ENCODE measurements at regions not wholly inside any gene's neighbourhood (a gene's known extent, or its start where the extent isn't known, plus 50 kb on each side); places are given as distances from the start of the nearest gene placed in this dataset.
"Not testable (repeated sequence)": the region's sequence is repeated elsewhere in the genome, so short reads cannot be mapped to it uniquely, and the experiment has no call there.

GRCh38 chr14:101292448-101292847 is 268.8 kb upstream of the DIO3 start:
- DNase-seq = no peak

DNA sequence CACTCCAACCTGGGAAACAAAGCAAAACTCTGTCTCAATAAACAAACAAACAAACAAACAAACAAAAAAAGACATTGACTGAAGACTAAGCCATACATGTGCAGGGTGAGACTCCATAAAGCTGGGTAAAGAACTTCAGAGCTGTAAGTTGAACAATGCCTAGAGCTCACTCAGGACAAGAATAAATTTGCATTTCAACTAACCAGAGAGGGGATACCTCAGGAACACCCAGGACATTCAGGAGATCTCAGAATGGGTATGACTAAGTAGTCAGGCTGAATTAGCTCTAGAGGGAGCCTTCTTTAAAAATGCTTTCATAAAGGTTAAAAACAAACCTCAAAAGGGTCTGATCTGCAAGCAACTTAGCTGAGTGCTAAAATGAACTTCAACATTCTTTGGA is 267.7 kb upstream of the DIO3 start:
- DNase-seq = no peak

DNA sequence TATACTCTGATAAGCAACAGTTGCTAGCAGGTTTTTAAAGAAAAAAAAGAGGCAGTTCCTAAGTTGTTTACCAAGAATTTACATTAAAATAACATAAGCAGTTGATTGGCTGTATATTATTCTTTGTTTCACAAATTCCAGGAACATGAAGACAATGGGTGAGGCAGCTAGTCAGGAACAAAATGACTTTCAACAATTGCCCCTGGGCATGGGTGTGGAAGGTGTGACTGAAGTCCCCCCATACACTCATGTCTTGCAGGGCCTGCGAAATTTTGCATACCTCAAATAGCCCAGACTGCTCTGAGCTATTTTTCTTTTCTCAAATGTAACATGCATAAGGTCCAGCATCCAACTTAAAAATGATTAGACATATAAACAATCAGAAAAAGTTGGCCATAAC is 267.2 kb upstream of the DIO3 start:
- DNase-seq = no peak

DNA sequence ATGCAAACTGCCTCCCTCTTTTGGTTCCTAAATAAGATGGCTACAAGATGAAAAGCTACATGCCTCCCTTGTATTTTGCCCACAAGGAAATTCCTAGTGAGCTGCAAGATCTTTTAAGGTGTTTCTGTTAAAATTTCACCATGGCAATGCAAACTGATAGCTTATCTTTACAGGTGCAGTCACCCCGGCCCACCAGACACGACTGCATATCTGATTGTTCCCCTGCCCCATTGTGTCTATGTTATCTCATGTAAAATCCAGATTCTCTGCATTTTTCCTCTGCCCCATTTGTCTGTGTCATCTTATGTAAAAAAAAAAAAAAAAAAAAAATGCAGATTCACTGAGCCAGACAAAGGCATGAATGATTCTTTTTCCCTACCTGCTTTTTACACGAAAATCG is 261.5 kb upstream of the DIO3 start:
- DNase-seq = not testable (repeated sequence)

DNA sequence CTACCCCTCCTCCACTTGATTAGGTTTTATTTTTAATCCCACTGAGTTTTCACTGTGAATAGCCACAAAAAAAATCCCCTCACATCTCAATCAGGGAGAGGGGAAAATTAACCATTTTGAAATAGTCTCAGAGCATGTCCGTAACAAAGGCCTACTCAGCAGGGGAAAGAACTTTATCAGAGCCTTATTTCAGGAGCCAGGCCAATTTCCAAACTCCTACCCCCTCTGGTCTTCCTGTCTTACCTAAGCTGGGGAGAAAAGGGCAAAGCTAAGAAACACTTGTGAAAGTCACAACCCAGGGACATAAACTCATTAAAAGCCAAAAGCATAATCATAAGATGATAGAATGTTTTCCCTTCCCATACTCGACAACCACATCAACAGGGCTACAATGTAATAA is 260.3 kb upstream of the DIO3 start:
- DNase-seq = no peak

DNA sequence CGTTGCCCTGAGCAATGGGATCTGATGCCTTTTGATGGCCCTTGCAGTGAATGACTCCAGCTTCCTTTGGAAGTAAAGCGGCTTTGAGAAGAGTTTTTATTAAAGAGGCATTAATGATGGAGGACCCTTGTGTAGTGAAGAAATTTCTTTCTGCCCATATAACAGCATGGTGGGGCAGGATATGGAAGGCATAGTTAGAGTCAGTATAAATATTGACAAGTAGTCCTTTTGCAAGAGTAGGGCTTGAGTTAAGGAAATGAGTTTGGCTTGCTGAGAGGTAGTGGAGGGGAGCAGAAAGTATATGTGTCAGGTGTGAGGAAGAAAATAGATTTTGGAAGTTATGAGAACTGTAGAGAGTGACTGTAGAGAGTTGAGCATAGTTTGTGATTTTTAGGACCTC is 254.1 kb upstream of the DIO3 start:
- DNase-seq = not testable (repeated sequence)

GRCh38 chr14:101311186-101311585 is 250.1 kb upstream of the DIO3 start:
- not testable (repeated sequence) for DNase-seq

- no peak for DNase-seq
These were observed 248.0 kb upstream of the DIO3 start for GRCh38 chr14:101313268-101313667.

DNA sequence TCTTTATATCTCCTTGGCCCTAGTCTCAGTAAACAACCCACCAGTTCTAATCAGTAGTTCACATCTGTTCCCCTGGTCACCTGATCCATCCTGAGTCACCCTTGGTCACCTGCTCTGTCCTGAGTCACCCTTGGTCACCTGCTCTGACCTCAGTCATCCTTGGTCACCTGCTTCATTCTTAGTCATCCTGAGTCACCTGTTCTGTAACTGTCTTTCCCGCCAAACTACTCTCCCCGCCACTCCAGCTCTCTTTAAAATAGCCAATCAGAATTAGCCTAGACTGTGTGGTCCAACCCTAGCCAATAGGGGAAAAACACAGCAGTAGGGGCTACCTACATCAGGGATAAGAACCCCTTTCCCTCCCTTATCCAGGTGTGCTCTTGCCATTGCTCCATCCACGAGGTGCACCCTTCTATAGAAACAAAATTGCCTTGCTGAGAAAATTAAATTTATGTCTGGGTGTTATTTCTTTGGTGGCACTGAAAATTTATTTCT is 245.4 kb upstream of the DIO3 start:
- no peak for DNase-seq

GRCh38 chr14:101318271-101318670 is 243.0 kb upstream of the DIO3 start:
- DNase-seq = no peak

DNA sequence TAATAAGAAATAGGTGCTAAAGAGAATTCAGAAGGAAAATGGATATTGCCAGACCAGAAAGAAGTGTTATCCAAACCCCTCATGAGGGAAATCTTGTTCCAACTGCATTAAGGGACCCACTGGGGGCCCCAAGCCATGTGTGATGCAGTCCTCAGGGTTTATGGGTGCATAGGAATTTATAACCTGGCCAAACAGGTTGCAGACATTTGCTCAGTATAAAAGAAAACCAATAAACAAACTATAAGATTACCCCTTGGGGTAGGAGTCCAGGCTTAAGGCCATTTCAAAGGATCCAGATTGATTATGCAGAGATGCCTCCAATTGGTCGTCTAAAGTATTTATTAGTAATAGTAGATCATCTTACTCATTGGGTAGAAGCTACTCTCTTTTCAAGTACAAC is 240.9 kb upstream of the DIO3 start:
- DNase-seq = no peak

DNA sequence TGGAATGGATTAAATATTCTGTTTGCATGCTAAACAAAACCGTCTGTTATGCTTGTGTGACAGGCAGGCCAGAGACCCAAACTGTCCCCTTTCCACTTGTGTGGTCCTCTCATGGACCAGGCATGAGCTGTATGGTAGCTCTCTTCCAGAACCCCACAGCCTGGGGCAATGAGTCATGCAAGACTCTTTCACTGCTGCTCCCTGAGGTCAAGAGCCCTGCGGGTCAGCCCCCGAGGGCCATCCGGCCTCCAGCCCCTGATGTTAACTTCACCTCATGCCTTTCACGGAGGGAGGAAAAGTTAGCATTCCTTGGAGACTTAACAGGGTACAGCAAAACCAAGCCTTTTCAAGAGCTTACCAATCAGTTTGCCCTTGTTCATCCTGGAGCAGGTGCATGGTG is 239.1 kb upstream of the DIO3 start:
- no peak for DNase-seq

DNA sequence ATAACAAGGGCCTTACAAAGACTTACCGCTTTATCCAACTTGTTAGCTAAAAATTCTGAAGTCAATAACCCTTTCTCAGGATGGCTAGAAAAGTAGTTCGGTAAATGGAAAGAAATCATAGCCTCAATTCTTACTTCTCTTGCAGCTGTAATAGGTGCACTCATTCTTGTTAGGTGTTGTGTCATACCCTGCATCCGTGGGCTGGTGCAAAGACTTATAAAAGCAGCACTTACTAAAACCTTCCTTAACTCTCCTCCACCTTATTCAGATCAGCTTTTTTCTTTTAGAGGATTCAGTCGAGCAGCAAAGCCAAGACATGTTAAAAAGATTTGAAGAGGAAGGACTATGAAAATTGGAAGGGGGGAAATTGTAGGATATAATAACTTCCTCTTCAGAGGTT is 238.2 kb upstream of the DIO3 start:
- no peak for DNase-seq

DNA sequence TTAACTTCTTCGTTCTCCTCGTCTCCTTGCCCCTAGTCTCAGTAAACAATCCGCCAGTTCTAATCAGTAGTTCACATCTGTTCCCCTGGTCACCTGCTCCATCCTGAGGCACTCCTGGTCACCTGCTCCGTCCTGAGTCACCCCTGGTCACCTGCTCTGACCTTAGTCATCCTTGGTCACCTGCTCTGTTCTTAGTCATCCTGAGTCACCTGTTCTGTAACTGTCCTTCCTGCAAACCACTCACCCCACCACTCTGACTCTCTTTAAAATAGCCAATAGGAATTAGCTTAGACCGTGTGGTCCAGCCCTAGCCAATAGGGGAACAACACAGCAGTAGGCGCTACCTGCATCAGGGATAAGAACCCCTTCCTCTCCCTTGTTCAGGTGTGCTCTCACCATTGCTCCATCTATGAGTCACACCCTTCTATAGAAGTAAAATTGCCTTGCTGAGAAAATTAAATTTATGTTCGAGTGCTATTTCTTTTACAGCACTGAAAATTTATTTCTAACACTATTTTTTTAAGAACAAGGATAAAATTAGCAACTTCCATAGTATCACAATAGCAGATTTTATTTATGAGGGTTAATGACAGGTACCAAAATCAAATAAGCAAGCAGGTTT is 237.6 kb upstream of the DIO3 start:
- not testable (repeated sequence) for DNase-seq

DNA sequence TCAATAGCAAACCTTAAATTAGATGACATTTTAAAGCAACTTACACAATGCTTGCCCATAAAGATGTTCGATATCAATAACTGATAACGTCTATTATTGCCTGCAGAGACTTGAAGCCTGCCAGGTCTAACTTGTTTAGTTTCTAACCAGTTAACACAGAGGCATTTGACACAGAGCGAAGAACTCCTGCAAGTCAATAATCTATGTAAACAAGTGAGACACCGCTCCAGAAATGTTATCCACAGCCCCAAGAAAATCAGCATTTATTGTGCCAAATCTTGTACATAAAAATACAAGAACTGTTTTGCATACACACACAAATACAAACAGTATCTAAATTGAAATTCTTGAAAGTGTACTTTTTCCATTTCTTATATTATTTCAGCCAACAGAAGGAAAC is 236.0 kb upstream of the DIO3 start:
- DNase-seq = no peak

GRCh38 chr14:101328412-101329028 is 232.8 kb upstream of the DIO3 start:
- DNase-seq = no peak

GRCh38 chr14:101330416-101331140 is 230.7 kb upstream of the DIO3 start:
- no peak for DNase-seq

DNA sequence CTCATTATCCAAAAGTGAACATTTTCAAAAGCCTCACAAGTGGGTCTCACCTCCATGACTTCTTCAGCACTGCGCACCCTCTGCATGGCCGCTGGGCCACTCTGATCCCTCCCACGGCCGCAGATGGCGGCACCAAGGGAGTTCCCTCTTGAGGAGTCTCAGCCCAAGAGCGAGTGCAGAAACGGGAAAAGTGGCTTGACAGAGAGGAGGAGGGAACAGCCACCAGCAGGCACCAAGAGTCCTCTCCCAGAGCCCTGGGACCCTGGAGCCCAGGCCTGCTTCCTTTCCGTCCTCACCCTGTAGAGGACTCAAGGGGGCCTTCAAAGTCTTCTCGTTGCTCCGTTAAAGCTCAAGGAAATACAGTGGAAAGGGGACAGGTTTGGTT is 230.2 kb upstream of the DIO3 start:
- DNase-seq = no peak

DNA sequence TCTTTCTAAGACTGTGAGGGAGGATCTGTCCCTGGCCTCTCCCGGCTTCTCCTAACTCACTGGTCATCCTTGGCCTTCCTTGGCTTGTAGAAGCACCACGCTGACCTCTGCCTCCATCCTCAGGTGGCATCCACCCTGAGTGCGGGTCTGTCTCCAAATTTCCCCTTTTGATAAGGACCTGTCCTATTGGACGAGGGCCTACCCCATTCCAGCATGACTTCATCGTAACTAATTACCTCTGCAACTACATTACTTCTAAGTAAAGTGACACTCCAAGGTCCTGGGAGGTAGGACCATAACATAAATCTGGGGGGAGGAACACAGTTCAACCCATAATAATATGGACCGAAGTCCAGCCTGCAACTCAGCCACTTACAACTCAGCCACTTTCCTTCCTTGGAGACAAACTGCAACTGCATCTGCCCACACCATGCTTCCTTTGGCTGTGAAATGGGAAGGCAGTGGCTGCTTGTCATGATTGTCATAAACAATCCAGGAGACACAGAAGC is 229.6 kb upstream of the DIO3 start:
- no peak for DNase-seq

DNA sequence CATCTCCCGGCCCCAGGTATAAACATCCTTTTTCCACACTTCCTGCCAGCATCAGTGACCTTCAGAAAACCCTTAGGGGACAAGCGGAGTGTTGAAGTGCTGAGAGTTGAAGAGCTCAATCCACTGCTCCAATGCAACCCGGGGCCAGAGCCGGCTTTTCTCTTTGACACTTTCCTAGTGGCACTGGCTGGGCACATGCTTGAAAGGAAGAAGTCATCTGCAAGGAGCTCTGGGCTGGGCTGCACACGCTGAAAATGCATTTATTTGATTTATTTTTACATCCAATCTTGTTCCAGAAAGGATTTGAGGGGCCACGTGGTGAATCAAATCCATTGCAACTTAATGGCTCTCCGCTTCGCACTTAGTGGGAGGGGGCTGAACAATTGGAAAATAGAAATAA is 229.0 kb upstream of the DIO3 start:
- no peak for DNase-seq

GRCh38 chr14:101333335-101334280 is 227.7 kb upstream of the DIO3 start:
- no peak for DNase-seq

DNA sequence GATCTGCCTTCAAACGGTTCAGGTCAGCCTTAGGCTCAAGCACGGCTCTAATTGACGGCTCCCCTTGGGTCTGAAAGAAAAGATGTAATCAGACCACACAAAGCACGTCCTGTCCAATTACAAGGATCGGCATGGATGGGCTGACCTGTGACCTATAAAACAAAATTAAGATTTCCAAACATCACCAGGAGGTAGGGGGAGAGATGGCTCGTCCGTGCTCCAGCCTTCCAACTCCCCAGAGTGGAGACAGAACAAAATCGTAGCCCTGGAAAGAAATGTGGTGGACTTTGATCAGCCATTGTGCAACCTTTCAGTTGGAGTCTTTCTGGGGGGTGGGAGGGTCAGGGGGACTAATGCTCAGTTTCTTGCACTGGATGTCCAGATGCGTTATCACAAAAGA is 226.6 kb upstream of the DIO3 start:
- no peak for DNase-seq

Data from central memory CD4-positive, alpha-beta T cell (primary cell).